HCT116 (cell line): ENCODE measurements at regions not wholly inside any gene's neighbourhood (a gene's known extent, or its start where the extent isn't known, plus 50 kb on each side); places are given as distances from the start of the nearest gene placed in this dataset.

Source experiments
- ATAC-seq: fragments of 200-7000 bp; cut with Tn5 transposase; 2 replicates; pipeline ENCODE4 v1.9.1; 2020; ENCODE audit warnings: mild to moderate bottlenecking, moderate library complexity
- BruUV-seq: library from RNA; stranded (reverse); fragments of 400-500 nt; replicated peaks from 2 replicates; lab custom pipeline; 2021; lab: Mats Ljungman, UMichigan
- CTCF ChIA-PET: fragments of 300-600 bp; sonication (Branson Sonifier 250); formaldehyde crosslinking; loops from one replicate; lab custom pipeline; 2021; ENCODE audit warnings: antibody characterized with exemption; lab: Charles Lee
- POLR2A ChIA-PET: fragments of 300-600, 350-600 bp; sonication (Branson Sonifier 250); formaldehyde crosslinking; loops from one replicate; lab custom pipeline; 2021; ENCODE audit warnings: antibody characterized with exemption; lab: Charles Lee
- RAD21 ChIA-PET, 2 experiments: fragments of 300-600 bp; sonication (Branson Sonifier 250); formaldehyde crosslinking; loops; one replicate each; lab custom pipeline; 2023; ENCODE audit warnings: low total read pairs in 2 of 2; ENCODE audit not compliant: uncharacterized antibody in 2 of 2, unreplicated experiment in 2 of 2, low non-redundant PET in 1 of 2; lab: Charles Lee
- DNase-seq: peaks from one replicate; pipeline ENCODE4 v3.0.0-alpha.2; 2010; ENCODE audit warnings: low read depth, low spot score
- H2AFZ ChIP-seq: fragments of 200-600 bp; shearing (Covaris generic), sonication (generic); 2 replicates; pipeline ENCODE4 v1.6.1; 2017; ENCODE audit warnings: low read depth, mixed run types, mixed read lengths, antibody characterized with exemption, low read length; ENCODE audit not compliant: poor library complexity, severe bottlenecking
- H3K27ac ChIP-seq: 2 replicates; pipeline ENCODE4 v1.5.1; 2012; ENCODE audit warnings: low read depth, low read length
- H3K27me3 ChIP-seq: fragments of 200-600 bp; sonication (generic); 2 replicates; pipeline ENCODE4 v1.6.1; 2016; ENCODE audit warnings: mixed run types, low read length, mixed read lengths; ENCODE audit not compliant: insufficient read depth
- H3K36me3 ChIP-seq, 2 experiments: fragments of 200-500 bp in 1 of 2; fragments of 200-600 bp in 1 of 2; sonication (Bioruptor generic) in 1 of 2; sonication (generic) in 1 of 2; 2 replicates each; pipeline versions ENCODE4 v1.5.1 to v1.6.1; 2014 to 2016; ENCODE audit warnings: low read length in 2 of 2, inconsistent platforms in 1 of 2, mixed read lengths in 1 of 2, mixed run types in 1 of 2; ENCODE audit not compliant: insufficient read depth in 2 of 2, control insufficient read depth in 1 of 2
- H3K4me1 ChIP-seq, 2 experiments: fragments of 200-600 bp in 1 of 2; sonication (generic) in 1 of 2; 2 replicates each; pipeline versions ENCODE4 v1.5.1 to v1.6.1; 2012 to 2017; ENCODE audit warnings: low read length in 2 of 2, inconsistent platforms in 1 of 2, mild to moderate bottlenecking in 1 of 2, mixed read lengths in 1 of 2, mixed run types in 1 of 2, moderate library complexity in 1 of 2; ENCODE audit not compliant: insufficient read depth in 2 of 2, control insufficient read depth in 1 of 2
- H3K4me2 ChIP-seq: fragments of 200-600 bp; sonication (generic); 2 replicates; pipeline ENCODE4 v1.6.1; 2017; ENCODE audit warnings: mixed run types, low read length, mixed read lengths
- H3K4me3 ChIP-seq, 2 experiments: fragments of 200-600 bp in 1 of 2; sonication (generic) in 1 of 2; replicated peaks in 1 of 2; 2 replicates each; pipeline ENCODE4 v1.5.1; 2011 to 2016; ENCODE audit warnings: low read length in 2 of 2, control low read depth in 1 of 2, low read depth in 1 of 2, mild to moderate bottlenecking in 1 of 2, mixed read lengths in 1 of 2, mixed run types in 1 of 2
- H3K79me2 ChIP-seq: fragments of 200-600 bp; sonication (generic); 2 replicates; pipeline ENCODE4 v1.6.1; 2017; ENCODE audit warnings: mild to moderate bottlenecking, mixed run types, low read length, moderate library complexity, mixed read lengths; ENCODE audit not compliant: insufficient read depth
- H3K9ac ChIP-seq: fragments of 200-600 bp; sonication (generic); 2 replicates; pipeline ENCODE4 v1.6.1; 2016; ENCODE audit warnings: low read length, mixed read lengths
- H3K9me2 ChIP-seq: fragments of 200-600 bp; sonication (generic), shearing (Covaris generic); 2 replicates; pipeline ENCODE4 v1.6.1; 2017; ENCODE audit warnings: mixed run types, mild to moderate bottlenecking, moderate library complexity; ENCODE audit not compliant: insufficient read depth
- H3K9me3 ChIP-seq, 2 experiments: fragments of 200-500 bp in 1 of 2; fragments of 200-600 bp in 1 of 2; sonication (Bioruptor generic) in 1 of 2; sonication (generic) in 1 of 2; 2 replicates each; pipeline ENCODE4 v1.6.1; 2014 to 2017; ENCODE audit warnings: low read length in 2 of 2, mixed read lengths in 2 of 2, inconsistent platforms in 1 of 2, low read depth in 1 of 2, mild to moderate bottlenecking in 1 of 2, mixed run types in 1 of 2, moderate library complexity in 1 of 2; ENCODE audit not compliant: control insufficient read depth in 1 of 2, insufficient read depth in 1 of 2
- H4K20me1 ChIP-seq: fragments of 200-600 bp; sonication (generic), shearing (Covaris generic); 2 replicates; pipeline ENCODE4 v1.6.1; 2017; ENCODE audit warnings: mixed run types, mild to moderate bottlenecking, moderate library complexity; ENCODE audit not compliant: insufficient read depth
- CBX3 ChIP-seq: IDR thresholded peaks from 2 replicates; pipeline ENCODE4 v1.6.1; 2012; ENCODE audit warnings: low read depth
- CEBPB ChIP-seq: IDR thresholded peaks from 2 replicates; pipeline ENCODE4 v1.6.1; 2012; ENCODE audit warnings: low read depth
- CTCF ChIP-seq, 3 experiments: fragments of 200-600 bp in 1 of 3; sonication (generic) in 1 of 3; IDR thresholded peaks in 2 of 3; conservative IDR thresholded peaks in 1 of 3; 2 replicates each; pipeline ENCODE4 v1.5.1; 2012 to 2017; ENCODE audit warnings: low read depth in 2 of 3, low read length in 2 of 3, antibody characterized with exemption in 1 of 3, borderline replicate concordance in 1 of 3, control low read depth in 1 of 3, mild to moderate bottlenecking in 1 of 3, mixed read lengths in 1 of 3, mixed run types in 1 of 3, moderate library complexity in 1 of 3; ENCODE audit not compliant: insufficient read depth in 1 of 3
- EGR1 ChIP-seq: IDR thresholded peaks from 2 replicates; pipeline ENCODE4 v1.6.1; 2012; ENCODE audit warnings: low read depth
- ELF1 ChIP-seq: IDR thresholded peaks from 2 replicates; pipeline ENCODE4 v1.6.1; 2012; ENCODE audit warnings: low read depth, borderline replicate concordance
- EZH2 ChIP-seq: fragments of 200-600 bp; sonication (generic); IDR thresholded peaks from 2 replicates; pipeline ENCODE4 v1.6.1; 2017; ENCODE audit warnings: antibody characterized with exemption, mixed run types
- EZH2phosphoT487 ChIP-seq: fragments of 200-600 bp; IDR thresholded peaks from 2 replicates; pipeline ENCODE4 v1.6.1; 2018; ENCODE audit warnings: antibody characterized with exemption, borderline replicate concordance
- FOSL1 ChIP-seq: IDR thresholded peaks from 2 replicates; pipeline ENCODE4 v1.6.1; 2012; ENCODE audit warnings: low read depth
- JUND ChIP-seq: IDR thresholded peaks from 2 replicates; pipeline ENCODE4 v1.6.1; 2012
- POLR2A ChIP-seq: IDR thresholded peaks from 2 replicates; pipeline ENCODE4 v1.7.0; 2011; ENCODE audit warnings: borderline replicate concordance; ENCODE audit not compliant: insufficient read depth, insufficient read length; ENCODE audit errors: extremely low read depth
- POLR2AphosphoS5 ChIP-seq: IDR thresholded peaks from 2 replicates; pipeline ENCODE4 v1.6.1; 2011; ENCODE audit warnings: mild to moderate bottlenecking, low read depth, low read length, moderate library complexity
- RAD21 ChIP-seq: IDR thresholded peaks from 2 replicates; pipeline ENCODE4 v1.6.1; 2012; ENCODE audit warnings: low read depth, mild to moderate bottlenecking
- SIN3A ChIP-seq: IDR thresholded peaks from 2 replicates; pipeline ENCODE4 v1.6.1; 2012; ENCODE audit warnings: low read depth
- SP1 ChIP-seq: IDR thresholded peaks from 2 replicates; pipeline ENCODE4 v1.6.1; 2012; ENCODE audit warnings: low read depth
- TCF7L2 ChIP-seq: IDR thresholded peaks from 2 replicates; pipeline ENCODE4 v1.7.0; 2011; ENCODE audit warnings: borderline replicate concordance, inconsistent platforms; ENCODE audit not compliant: insufficient read depth, insufficient read length; ENCODE audit errors: extremely low read depth
- YY1 ChIP-seq: IDR thresholded peaks from 2 replicates; pipeline ENCODE4 v1.6.1; 2011; ENCODE audit warnings: low read length, low read depth, moderate library complexity, mild to moderate bottlenecking; ENCODE audit not compliant: insufficient replicate concordance; ENCODE audit errors: extremely low read depth
- ZFX ChIP-seq: fragments of 450-650 bp; IDR thresholded peaks from 2 replicates; pipeline ENCODE4 v1.6.1; 2017
- intact Hi-C: fragments of 100-400 bp; cut with micrococcal nuclease; formaldehyde crosslinking; loops from 2 replicates; pipeline ENCODE4 v1.10.0; 2022
- TF ChIP-seq, protein P1 (sequence below): IDR thresholded peaks from 2 replicates; pipeline ENCODE4 v1.6.1; 2012; ENCODE audit warnings: low read depth
- TF ChIP-seq, protein P2 (sequence below): IDR thresholded peaks from 2 replicates; pipeline ENCODE4 v1.6.1; 2012
- TF ChIP-seq, protein P3 (sequence below): IDR thresholded peaks from 2 replicates; pipeline ENCODE4 v1.6.1; 2011; ENCODE audit warnings: mild to moderate bottlenecking, low read length, moderate library complexity; ENCODE audit not compliant: insufficient replicate concordance; ENCODE audit errors: extremely low read depth

- H3K9ac ChIP-seq: no peak overlapping the region
- H3K9me3 ChIP-seq: no peaks in the 10 kb centered on the region
- H4K20me1 ChIP-seq: no peaks in the 10 kb centered on the region
- no peak for ATAC-seq
- H3K27ac ChIP-seq: no peak overlapping the region; the same call in 1 of the 2 replicates
- peaks cover 32 to 45% of the 10 kb centered on the region in 2 experiments for H3K4me1 ChIP-seq
- no peak overlapping the region for H2AFZ ChIP-seq
- no peaks in the 10 kb centered on the region for H3K27me3 ChIP-seq
- H3K4me2 ChIP-seq: no peak overlapping the region
- H3K4me3 ChIP-seq: no peak overlapping the region
- no TSS peak for BruUV-seq
- H3K9me2 ChIP-seq: no peaks in the 10 kb centered on the region
- RAD21 ChIA-PET: no interaction called here
- H3K36me3 ChIP-seq: no peaks in the 10 kb centered on the region
- DNase-seq: no peak
- CTCF ChIA-PET: no interaction called here
- no peaks in the 10 kb centered on the region for H3K79me2 ChIP-seq
- intact Hi-C loops: loop anchor here (5.0 kb wide), 1 partner anchor 111 kb away; no protein-coding TSS in a partner anchor
- POLR2A ChIA-PET: no interaction called here
- TF ChIP-seq POLR2AphosphoS5 (no peak), CBX3 (no peak), JUND (no peak), CTCF (IDR thresholded peaks at IDR 0.05 in 2 of 3, conservative IDR thresholded peaks at IDR 0.05 in 1 of 3; ENCODE audit: borderline replicate concordance in 1 of 3, insufficient read depth in 1 of 3, low read depth in 2 of 3, low read length in 2 of 3) (no peak), EGR1 (no peak), ZFX (no peak), YY1 (no peak), TCF7L2 (no peak), EZH2 (no peak), EZH2phosphoT487 (no peak), ELF1 (no peak), SP1 (no peak), POLR2A (no peak), CEBPB (no peak), RAD21 (no peak), SIN3A (no peak), FOSL1 (no peak)
- TF ChIP-seq, protein P1, sequence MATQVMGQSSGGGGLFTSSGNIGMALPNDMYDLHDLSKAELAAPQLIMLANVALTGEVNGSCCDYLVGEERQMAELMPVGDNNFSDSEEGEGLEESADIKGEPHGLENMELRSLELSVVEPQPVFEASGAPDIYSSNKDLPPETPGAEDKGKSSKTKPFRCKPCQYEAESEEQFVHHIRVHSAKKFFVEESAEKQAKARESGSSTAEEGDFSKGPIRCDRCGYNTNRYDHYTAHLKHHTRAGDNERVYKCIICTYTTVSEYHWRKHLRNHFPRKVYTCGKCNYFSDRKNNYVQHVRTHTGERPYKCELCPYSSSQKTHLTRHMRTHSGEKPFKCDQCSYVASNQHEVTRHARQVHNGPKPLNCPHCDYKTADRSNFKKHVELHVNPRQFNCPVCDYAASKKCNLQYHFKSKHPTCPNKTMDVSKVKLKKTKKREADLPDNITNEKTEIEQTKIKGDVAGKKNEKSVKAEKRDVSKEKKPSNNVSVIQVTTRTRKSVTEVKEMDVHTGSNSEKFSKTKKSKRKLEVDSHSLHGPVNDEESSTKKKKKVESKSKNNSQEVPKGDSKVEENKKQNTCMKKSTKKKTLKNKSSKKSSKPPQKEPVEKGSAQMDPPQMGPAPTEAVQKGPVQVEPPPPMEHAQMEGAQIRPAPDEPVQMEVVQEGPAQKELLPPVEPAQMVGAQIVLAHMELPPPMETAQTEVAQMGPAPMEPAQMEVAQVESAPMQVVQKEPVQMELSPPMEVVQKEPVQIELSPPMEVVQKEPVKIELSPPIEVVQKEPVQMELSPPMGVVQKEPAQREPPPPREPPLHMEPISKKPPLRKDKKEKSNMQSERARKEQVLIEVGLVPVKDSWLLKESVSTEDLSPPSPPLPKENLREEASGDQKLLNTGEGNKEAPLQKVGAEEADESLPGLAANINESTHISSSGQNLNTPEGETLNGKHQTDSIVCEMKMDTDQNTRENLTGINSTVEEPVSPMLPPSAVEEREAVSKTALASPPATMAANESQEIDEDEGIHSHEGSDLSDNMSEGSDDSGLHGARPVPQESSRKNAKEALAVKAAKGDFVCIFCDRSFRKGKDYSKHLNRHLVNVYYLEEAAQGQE: no peak
- TF ChIP-seq, protein P2, sequence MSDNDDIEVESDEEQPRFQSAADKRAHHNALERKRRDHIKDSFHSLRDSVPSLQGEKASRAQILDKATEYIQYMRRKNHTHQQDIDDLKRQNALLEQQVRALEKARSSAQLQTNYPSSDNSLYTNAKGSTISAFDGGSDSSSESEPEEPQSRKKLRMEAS: no peak
- TF ChIP-seq, protein P3, sequence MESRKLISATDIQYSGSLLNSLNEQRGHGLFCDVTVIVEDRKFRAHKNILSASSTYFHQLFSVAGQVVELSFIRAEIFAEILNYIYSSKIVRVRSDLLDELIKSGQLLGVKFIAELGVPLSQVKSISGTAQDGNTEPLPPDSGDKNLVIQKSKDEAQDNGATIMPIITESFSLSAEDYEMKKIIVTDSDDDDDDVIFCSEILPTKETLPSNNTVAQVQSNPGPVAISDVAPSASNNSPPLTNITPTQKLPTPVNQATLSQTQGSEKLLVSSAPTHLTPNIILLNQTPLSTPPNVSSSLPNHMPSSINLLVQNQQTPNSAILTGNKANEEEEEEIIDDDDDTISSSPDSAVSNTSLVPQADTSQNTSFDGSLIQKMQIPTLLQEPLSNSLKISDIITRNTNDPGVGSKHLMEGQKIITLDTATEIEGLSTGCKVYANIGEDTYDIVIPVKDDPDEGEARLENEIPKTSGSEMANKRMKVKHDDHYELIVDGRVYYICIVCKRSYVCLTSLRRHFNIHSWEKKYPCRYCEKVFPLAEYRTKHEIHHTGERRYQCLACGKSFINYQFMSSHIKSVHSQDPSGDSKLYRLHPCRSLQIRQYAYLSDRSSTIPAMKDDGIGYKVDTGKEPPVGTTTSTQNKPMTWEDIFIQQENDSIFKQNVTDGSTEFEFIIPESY: no peak
These were observed 94.1 kb upstream of the TMPO start for GRCh38 chr12:98421316-98421715.
